Type B pancreatic cell (in vitro differentiated cells): ENCODE measurements at regions not wholly inside any gene's neighbourhood (a gene's known extent, or its start where the extent isn't known, plus 50 kb on each side); places are given as distances from the start of the nearest gene placed in this dataset.

Experiments
- DNase-seq: peaks from one replicate; pipeline ENCODE4 v3.0.0; 2021; ENCODE audit warnings: mixed read lengths; ENCODE audit not compliant: unreplicated experiment; ENCODE audit errors: extremely low spot score
- H3K27ac Mint-ChIP-seq: 2 replicates; pipeline ENCODE4 v1.8.0; 2021; ENCODE audit warnings: mild to moderate bottlenecking, mixed read lengths
- H3K27me3 Mint-ChIP-seq: 2 replicates; pipeline ENCODE4 v1.8.0; 2021; ENCODE audit warnings: mixed read lengths
- H3K36me3 Mint-ChIP-seq: 2 replicates; pipeline ENCODE4 v1.8.0; 2021; ENCODE audit warnings: mixed read lengths
- H3K4me1 Mint-ChIP-seq: one replicate; pipeline ENCODE4 v1.8.0; 2021; ENCODE audit warnings: mixed read lengths; ENCODE audit not compliant: unreplicated experiment
- H3K4me3 Mint-ChIP-seq: 2 replicates; pipeline ENCODE4 v1.8.0; 2021; ENCODE audit warnings: mild to moderate bottlenecking, mixed read lengths
- H3K9me3 Mint-ChIP-seq: 2 replicates; pipeline ENCODE4 v1.8.0; 2021; ENCODE audit warnings: mixed read lengths
- CTCF ChIP-seq: fragments of 200-600 bp; sonication (generic); conservative IDR thresholded peaks from 2 replicates; pipeline ENCODE4 v1.5.0; 2021; ENCODE audit warnings: antibody characterized with exemption, mild to moderate bottlenecking

- H3K27ac Mint-ChIP-seq = no peak overlapping the region
- no peak overlapping the region for H3K4me3 Mint-ChIP-seq
- no peak for DNase-seq
Observed at GRCh38 chr21:43328958-43329691, 97.8 kb downstream of the SIK1 start.

GRCh38 chr21:43328185-43328957 is 98.6 kb downstream of the SIK1 start:
- Mint-ChIP-seq H3K27ac (peak overlapping the region; percentile 15), H3K4me1 (peaks cover 26% of the 10 kb centered on the region)
- TF ChIP-seq CTCF = no peak

More at GRCh38 chr21:43328958-43329691, 97.8 kb downstream of the SIK1 start:
- Mint-ChIP-seq H3K36me3 (no peaks in the 10 kb centered on the region), H3K9me3 (no peaks in the 10 kb centered on the region), H3K4me1 (peaks cover 34% of the 10 kb centered on the region), H3K27me3 (no peaks in the 10 kb centered on the region)
- no peak for TF ChIP-seq CTCF

GRCh38 chr21:43325968-43326715 is 100.8 kb downstream of the SIK1 start:
- no peaks in the 10 kb centered on the region for H3K27me3 Mint-ChIP-seq
- peak overlapping the region; percentile 20 for H3K27ac Mint-ChIP-seq
- H3K36me3 Mint-ChIP-seq = no peaks in the 10 kb centered on the region
- no peak overlapping the region for H3K4me3 Mint-ChIP-seq
- TF ChIP-seq CTCF = no peak
- no peak for DNase-seq
- H3K9me3 Mint-ChIP-seq = no peaks in the 10 kb centered on the region
- H3K4me1 Mint-ChIP-seq = peaks cover 13% of the 10 kb centered on the region

More at GRCh38 chr21:43328185-43328957, 98.6 kb downstream of the SIK1 start:
- Mint-ChIP-seq H3K4me3 (no peak overlapping the region), H3K36me3 (no peaks in the 10 kb centered on the region), H3K9me3 (no peaks in the 10 kb centered on the region), H3K27me3 (no peaks in the 10 kb centered on the region)
- DNase-seq = no peak

GRCh38 chr21:43325036-43325435 is 101.9 kb downstream of the SIK1 start:
- peaks cover 13% of the 10 kb centered on the region for H3K4me1 Mint-ChIP-seq
- no peaks in the 10 kb centered on the region for H3K27me3 Mint-ChIP-seq
- no peak overlapping the region for H3K27ac Mint-ChIP-seq
- H3K4me3 Mint-ChIP-seq = no peak overlapping the region
- no peaks in the 10 kb centered on the region for H3K9me3 Mint-ChIP-seq
- no peak for DNase-seq
- H3K36me3 Mint-ChIP-seq = no peaks in the 10 kb centered on the region
- no peak for TF ChIP-seq CTCF

- Mint-ChIP-seq H3K27ac (no peak overlapping the region), H3K4me1 (peaks cover 13% of the 10 kb centered on the region), H3K27me3 (no peaks in the 10 kb centered on the region), H3K9me3 (no peaks in the 10 kb centered on the region), H3K4me3 (no peak overlapping the region), H3K36me3 (no peaks in the 10 kb centered on the region)
- no peak for DNase-seq
- TF ChIP-seq CTCF = no peak
Observed at GRCh38 chr21:43324596-43324995, 102.3 kb downstream of the SIK1 start.
